GM08714 (cell line): ENCODE measurements at regions not wholly inside any gene's neighbourhood (a gene's known extent, or its start where the extent isn't known, plus 50 kb on each side); places are given as distances from the start of the nearest gene placed in this dataset.
"Not testable (repeated sequence)": the region's sequence is repeated elsewhere in the genome, so short reads cannot be mapped to it uniquely, and the experiment has no call there.

Experiments
- H3K4me3 ChIP-seq: fragments of 200-500 bp; sonication (Bioruptor generic); 2 replicates; pipeline ENCODE4 v1.5.1; 2014; ENCODE audit warnings: mild to moderate bottlenecking, low read length, inconsistent platforms
- ZNF274 ChIP-seq: IDR thresholded peaks from 2 replicates; pipeline ENCODE4 v1.6.1; 2012; ENCODE audit warnings: mild to moderate bottlenecking, low read depth, low read length

DNA sequence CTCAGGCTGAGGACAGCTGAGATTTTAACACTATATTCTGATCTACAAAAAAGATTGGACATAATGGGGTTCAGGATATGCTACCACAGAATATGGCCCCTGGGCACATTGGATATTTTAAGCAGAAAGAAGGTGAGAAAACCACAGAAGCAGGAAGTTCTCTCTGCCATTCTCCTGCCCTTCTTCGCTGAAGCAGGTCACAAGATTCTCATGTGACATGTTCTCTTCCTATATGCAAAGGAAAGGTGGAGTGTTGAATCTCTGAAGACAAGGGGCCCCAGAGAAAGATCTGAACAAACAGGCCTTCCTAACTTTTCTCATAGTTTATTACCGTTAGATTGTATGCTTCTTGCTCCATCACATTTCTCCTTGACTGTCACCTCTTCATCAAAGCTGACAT, 285.7 kb downstream of the S1PR1 start:
- TF ChIP-seq ZNF274: no peak
- no peak overlapping the region for H3K4me3 ChIP-seq

DNA sequence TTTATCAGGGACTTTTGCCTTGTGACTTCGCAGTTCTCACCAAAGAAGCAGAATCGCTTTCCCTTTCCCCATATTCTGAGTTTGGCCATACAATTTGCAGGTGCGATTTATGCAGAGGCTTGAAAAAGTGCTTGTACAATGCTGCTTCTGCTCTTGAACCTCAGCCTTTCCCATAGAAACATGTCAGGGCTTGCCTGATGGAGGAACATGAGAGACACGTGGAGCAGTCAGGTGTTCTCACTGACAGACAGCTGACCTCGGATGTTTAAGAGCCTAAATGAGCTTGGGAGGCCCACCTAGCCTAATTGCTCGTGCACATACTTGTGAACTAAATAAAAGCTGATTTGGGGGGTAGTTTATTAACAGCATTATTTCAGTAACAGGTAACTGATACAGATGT, 290.0 kb downstream of the S1PR1 start:
- H3K4me3 ChIP-seq: no peak overlapping the region
- no peak for TF ChIP-seq ZNF274

DNA sequence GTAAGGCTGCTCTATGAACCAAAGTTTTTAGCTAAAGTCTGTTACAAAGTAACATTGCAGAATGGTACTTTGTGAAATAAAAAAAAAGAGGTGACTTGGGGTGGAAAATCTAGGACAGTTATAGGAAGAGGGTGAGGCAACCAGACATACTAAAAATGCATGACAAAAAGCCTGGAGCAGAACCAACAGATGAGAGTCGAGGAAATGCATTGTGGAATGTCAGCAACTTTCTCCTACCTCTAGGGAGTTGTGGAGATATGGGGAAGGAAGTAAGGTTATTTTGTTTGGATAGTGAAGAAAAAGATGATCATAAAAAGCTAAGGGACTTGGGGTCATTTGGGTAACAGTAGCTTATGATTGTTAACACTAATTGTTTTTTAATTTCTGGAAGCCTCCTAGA, 295.6 kb downstream of the S1PR1 start:
- no peak for TF ChIP-seq ZNF274
- H3K4me3 ChIP-seq: no peak overlapping the region

DNA sequence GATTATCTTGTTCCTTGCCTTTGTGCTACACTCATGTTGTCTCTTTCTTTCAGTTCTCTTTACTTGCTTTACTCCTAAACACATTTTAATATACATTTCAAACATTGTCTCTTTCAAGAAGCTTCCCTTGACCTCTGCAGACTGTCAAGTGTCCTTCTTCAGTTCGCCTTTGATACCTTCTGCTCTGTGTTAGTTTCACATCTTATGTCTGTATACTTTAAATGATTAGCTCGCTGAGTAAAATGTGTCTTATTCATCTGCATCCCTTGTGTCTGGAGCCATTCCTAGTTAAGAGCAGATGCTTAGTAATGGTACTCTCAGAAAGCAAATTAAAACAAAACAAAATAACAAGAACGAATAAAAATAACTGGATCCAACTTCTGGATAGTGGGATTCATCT, 303.3 kb downstream of the S1PR1 start:
- TF ChIP-seq ZNF274: no peak
- H3K4me3 ChIP-seq: no peak overlapping the region

GRCh38 chr1:101546885-101547284, 310.1 kb downstream of the S1PR1 start:
- TF ChIP-seq ZNF274: no peak
- no peak overlapping the region for H3K4me3 ChIP-seq

DNA sequence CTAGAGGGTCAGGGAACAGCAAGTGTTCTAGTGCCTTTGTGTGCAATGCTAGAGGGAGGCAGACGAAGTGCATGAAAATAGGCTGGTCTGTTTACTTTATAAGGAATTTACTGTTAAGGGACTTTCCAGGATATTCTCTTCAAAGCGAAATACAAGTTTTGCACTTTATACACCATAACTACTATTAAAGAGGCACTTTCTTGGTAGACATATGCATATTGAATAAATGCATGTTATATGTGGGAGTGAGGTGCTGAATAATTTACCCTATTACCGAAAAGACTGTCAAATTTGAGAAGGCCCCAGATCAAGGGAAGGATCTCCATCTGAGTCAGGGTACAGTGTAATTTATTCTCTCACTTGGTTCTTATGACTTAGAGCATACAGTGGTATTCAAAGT, 310.5 kb downstream of the S1PR1 start:
- no peak for TF ChIP-seq ZNF274
- no peak overlapping the region for H3K4me3 ChIP-seq

- TF ChIP-seq ZNF274: no peak
- H3K4me3 ChIP-seq: no peak overlapping the region
Observed at GRCh38 chr1:101548376-101548775, 311.6 kb downstream of the S1PR1 start.

DNA sequence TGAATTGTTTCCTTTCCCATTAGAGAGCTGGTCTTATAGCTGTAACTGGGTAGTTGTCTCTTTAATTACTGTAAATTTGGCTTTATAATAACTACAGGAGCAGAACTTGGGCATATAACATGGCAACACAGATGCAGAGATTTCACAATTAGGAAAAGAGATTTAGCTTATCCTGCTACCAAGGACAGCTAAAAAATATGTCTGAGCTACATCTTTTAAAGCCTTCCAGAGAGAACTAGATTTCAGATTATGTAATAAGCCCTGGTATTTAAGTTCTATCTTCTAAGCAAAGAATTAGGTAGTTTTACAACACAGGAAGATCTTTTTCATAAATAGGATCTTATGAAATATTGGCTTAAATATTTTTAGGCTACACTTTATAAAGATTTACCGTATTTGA, 313.8 kb downstream of the S1PR1 start:
- H3K4me3 ChIP-seq: no peak overlapping the region
- TF ChIP-seq ZNF274: no peak

DNA sequence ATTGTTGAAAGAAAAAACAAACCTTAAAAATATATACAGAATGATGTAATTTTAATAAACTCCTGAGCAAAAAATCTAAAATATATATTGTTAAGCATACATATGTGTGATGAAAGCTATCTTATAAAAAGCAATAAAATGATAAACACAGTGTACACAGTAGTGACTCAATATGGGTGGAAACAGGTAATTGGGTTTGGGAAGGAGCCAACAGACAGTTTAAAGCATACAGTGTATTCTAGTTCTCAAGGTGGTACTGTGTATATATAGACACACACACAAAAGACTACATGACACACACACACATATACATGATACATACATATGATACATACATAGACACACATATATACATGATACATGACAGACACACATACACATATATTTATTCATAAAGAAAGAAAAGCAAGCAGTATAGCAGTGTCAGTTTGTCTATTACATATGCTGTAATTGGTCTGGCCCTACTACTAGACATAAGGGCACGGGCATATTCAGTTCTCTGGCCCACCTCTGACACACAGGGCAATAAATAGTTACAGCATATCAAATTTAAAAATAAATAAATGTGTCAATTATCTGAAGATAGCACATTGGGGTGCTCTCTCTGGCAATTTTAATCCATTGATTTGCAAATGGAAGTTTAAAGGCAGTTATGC, 330.2 kb downstream of the S1PR1 start:
- TF ChIP-seq ZNF274: no peak
- H3K4me3 ChIP-seq: no peak overlapping the region

DNA sequence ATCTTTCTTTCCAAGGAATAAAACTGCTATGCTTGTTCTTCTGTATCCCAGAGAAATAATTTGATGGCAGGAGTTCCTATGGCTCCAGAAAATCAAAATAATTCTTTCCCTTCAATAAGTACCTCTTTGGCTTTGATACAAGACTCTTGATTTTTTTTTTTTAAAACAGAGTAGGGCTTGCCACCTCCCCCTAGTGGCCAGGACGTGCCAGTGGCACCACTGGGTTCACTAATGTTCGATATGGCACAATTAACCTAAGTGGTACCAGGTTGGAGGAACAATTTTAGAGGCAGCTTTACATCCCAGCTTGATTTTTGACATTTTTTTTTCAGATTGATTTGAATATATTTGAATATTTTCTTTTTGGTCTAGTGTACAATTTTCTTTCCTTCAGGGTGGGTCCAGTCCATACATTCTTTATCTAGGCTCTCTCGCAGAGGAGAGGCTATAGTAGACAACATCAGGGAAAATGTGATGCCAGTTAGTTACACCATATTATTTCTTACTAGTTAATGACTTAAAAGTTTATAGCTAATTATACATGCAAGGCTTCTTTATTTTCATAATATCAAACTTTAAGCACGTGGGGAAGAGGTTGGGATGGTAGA, 330.9 kb downstream of the S1PR1 start:
- no peak overlapping the region for H3K4me3 ChIP-seq
- no peak for TF ChIP-seq ZNF274

DNA sequence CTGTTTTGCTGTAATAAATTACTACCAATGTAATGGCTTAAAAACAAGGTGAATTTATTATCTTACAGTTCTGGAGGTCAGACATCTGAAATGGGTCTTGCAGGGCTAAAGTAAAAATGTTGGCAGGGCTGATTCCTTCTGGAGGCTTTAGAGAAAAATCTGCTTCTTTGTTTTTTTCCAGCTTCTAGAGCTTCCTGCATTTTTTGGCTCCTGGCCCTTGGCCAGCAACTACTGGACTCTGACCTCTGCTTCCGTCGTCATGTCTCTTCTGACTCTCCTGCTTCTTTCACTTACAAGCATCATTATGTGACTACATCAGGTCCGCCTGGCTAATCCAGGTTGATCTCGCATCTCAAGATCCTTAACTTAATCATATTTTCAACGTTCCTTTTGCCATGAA, 350.9 kb downstream of the S1PR1 start:
- TF ChIP-seq ZNF274: no peak
- no peak overlapping the region for H3K4me3 ChIP-seq

DNA sequence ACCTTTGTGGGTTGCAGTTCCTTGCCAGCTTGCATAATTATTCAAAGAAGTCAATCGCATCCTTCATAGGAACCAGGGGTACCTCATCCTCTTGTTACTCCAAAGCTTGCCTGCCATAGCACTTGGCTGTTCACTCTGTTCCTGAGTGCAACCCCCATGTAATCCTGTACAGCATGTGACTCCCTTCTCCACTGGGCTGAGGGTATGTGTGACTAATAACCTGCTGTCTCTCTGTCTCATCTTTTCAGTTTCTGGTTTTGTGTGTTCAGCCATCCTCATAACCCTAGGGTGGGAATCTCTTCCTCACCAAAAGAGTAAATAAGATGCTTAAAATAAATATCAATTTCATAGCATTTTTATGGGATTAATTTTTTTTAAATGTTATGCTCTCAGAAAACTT, 351.9 kb downstream of the S1PR1 start:
- no peak for TF ChIP-seq ZNF274
- H3K4me3 ChIP-seq: no peak overlapping the region

DNA sequence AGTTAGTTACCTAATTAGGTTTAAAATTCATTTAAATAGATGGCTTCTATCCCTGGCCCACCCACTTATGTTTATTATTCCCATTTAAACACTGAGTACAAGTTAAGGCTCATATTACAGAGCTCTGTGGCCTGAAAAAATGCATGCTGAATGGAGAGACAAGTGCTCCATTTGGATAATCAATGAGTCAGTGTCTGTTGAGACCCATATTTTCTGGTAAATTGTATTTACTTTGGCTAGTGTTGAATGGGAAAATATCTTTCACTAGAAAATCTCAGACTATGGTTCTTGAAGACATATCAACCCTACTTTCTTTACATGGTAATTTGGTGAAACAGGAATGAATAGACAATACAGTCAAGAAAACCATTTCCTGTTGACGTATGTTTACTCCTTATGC, 356.0 kb downstream of the S1PR1 start:
- H3K4me3 ChIP-seq: no peak overlapping the region

GRCh38 chr1:101595881-101596374, 359.1 kb downstream of the S1PR1 start:
- no peak overlapping the region for H3K4me3 ChIP-seq
- TF ChIP-seq ZNF274: no peak

More for the DNA sequence above, 356.0 kb downstream of the S1PR1 start:
- TF ChIP-seq ZNF274: no peak

DNA sequence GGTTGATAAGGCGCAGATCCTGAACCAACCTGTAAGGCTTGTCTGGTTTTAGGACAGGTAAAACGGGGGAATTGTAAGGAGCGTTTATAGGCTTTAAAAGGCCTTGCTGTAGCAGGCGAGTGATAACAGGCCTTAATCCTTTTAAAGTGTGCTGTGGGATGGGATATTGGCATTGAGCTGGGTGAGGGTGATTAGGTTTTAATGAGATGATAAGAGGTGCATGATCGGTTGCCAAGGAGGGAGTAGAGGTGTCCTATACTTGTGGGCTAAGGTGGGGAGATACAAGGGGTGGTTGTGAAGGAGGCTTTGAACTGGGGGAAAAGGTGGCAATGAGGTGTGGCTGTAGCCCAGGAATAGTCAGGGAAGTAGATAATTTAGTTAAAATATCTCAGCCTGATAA, 363.8 kb downstream of the S1PR1 start:
- H3K4me3 ChIP-seq: not testable (repeated sequence)

GRCh38 chr1:101603726-101604125, 366.9 kb downstream of the S1PR1 start:
- H3K4me3 ChIP-seq: no peak overlapping the region
- TF ChIP-seq ZNF274: no peak
